Activated CD4-positive, CD25-positive, alpha-beta regulatory T cell (primary cell): ENCODE measurements at regions not wholly inside any gene's neighbourhood (a gene's known extent, or its start where the extent isn't known, plus 50 kb on each side); places are given as distances from the start of the nearest gene placed in this dataset.
"Not testable (repeated sequence)": the region's sequence is repeated elsewhere in the genome, so short reads cannot be mapped to it uniquely, and the experiment has no call there.

ENCODE experiments used
- DNase-seq, 4 experiments: peaks; one replicate each; lab custom pipeline; 2025; lab: John Stamatoyannopoulos, UW

DNA sequence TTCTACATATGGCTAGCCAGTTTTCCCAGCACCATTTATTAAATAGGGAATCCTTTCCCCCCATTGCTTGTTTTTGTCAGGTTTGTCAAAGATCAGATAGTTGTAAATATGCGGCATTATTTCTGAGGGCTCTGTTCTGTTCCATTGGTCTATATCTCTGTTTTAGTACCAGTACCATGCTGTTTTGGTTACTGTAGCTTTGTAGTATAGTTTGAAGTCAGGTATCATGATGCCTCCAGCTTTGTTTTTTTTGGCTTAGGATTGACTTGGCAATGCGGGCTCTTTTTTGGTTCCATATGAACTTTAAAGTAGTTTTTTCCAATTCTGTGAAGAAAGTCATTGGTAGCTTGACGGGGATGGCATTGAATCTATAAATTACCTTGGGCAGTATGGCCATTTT, 60.0 kb upstream of the GPC3 start:
- DNase-seq, result not testable (repeated sequence)

DNA sequence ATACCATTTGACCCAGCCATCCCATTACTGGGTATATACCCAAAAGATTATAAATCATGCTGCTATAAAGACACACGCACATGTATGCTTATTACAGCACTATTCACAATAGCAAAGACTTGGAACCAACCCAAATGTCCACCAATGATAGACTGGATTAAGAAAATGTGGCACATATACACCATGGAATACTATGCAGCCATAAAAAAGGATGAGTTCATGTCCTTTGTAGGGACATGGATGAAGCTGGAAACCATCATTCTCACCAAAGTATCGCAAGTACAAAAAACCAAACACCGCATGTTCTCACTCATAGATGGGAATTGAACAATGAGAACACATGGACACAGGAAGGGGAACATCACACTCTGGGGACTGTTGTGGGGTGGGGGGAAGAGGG, 81.7 kb upstream of the GPC3 start:
- DNase-seq, result not testable (repeated sequence)

DNA sequence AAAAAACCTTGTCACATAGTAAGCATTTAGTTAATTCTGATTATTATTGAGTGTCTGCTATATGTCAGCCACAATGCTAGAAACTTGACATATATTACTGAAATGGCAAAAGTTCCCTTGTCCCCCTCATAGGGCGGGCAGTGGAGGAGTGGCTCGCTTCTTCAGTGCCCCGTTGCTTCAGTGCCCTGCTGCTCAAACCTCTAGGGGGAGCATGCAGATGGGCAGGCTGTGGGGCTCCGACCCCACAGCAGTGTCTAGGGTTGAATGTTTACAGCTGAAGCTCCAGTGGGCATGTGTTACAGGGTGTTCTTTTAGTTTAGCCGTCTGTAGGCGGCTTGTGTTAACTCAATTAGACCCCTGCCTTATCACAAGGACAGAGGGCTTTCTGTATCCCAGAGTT, 86.5 kb upstream of the GPC3 start:
- not testable (repeated sequence) for DNase-seq

DNA sequence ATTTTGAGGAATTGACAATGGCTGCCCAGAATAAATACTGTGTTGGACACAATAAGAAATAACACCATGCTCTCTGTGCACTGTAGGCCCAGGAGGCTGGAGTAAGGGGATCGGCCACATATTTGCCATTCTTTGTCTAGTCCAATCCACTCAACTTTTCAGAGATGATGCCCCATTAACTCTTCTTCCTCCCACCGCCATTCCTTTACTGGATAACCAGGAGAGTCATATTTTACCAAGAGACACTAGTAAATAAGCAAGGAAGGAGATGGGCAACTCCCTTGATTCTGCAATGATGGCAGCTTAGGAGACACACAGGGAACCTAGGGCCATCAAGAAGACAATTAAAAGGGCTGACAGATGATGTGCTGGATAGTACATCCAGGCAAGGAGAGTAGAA, 87.9 kb upstream of the GPC3 start:
- DNase-seq, result no peak

DNA sequence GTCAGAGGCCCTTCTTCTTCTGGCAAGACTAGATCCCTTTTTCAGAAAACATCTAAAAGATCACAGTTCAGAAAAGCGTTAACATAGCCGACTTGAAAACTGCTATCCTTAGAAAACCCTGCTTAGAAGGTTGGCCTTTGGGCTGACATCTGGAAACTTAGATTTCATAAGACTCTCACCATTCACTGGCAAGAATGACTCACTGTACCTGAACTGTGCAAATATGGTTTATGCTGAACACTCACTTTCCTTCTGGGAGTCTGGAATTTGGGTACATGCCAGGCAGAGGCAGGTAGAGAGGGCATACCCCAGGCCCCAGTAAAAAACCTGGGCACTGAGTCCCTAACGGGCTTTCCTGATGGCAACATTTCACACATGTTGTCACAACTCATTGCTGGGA, 88.8 kb upstream of the GPC3 start:
- no peak for DNase-seq

DNA sequence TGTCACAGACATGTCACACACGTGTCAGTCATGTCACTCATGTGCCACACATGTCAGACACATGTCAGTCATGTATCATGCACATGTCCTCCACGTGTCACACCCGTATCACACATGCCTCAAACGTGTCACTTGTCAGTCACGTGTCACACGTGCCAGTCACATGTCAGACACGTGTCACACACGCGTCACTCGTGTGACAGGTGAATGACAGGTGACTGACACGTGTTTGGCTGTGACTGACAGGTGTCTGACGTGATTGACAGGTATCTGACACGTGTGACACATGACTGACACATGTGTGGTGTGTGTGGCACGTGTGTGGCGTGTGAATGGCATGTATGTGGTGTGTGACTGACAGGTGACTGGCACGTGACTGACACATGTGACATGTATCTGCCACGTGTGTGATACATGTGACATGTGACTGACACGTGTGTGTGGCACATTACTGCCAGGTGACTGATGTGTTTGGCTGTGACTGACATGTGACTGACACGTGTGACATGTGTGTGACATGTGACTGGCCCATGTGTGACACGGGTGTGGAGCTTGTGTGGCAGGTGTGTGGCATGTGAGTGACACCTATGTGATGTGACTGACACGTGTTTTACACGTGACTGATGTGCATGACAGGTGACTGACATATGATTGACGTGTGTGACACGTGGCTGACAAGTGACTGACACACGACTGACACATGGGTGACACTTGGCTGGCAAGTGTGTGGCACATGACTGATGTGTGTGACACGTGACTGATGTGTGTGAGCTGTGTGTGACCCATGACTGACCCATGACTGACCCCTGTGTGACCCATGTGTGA, 90.7 kb upstream of the GPC3 start:
- no peak for DNase-seq

DNA sequence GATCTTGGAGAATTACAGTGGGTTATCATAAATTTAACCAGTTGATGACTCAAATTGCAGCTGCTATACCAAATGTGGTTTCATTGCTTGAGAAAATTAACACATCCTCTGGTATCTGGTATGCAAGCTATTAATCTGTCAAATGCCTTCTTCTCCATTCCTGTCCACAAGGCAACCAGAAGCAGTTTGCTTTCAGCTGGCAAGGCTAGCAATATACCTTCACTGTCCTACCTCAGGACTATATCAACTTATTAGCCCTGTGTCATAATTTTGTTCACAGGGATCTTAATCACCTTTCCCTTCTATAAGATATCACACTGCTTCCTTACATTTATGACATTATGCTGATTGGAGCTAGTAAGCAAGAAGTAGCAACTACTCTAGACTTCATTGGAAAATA, 110.0 kb upstream of the GPC3 start:
- no peak for DNase-seq

DNA sequence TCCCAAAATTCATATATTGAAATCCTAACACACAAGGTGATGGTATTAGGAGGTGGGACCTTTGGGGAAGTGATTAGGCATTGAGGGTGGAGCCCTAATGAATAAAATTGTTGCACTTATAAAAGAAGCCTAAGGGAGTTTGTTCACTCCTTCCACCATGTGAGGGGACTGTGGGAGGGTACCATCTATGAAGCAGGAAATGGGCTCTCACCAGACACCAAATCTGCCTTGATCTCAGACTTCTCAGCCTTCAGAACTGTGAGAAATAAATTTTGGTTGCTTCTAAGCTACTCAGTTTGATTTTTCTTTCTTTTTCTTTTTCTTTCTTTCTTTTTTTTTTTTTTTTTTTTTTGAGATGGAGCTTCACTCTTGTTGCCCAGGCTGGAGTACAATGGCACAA, 116.2 kb upstream of the GPC3 start:
- DNase-seq, result no peak

DNA sequence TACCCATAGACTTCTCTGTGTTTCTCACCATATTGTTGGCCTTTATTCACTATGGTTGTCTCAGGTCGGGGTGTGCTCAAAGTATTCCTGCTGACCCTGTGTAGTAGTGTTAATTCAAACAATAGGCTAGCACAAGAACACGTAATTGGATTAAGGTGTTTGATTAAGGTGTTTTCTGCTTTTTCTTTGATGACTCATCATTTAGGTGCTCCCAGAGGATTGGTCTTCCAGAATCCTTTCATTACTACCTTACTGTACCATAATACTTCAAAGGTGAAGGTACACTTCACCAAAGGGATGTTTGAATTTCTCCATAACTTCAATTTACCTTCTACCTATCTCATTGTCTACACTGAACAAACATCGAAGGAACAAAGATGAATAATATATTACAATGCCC, 121.7 kb upstream of the CCDC160 start:
- no peak for DNase-seq

DNA sequence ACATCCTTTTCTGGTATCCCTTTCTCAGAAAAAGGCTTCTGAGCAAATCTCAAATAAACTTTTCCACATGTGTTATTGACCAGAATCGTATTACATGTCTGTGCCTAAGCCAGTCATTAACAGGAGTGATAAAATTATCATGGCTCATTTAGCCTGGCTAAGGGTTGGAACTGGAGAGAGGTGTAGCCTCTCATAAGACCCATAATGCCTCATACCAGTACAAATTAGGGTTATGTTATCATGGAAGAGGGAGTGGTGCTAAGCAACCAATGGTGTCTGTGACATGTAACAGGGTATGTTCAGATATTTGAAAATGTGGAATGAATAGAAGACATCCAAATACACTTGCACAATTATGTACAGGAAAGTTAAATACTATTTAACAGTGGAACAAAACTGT, 99.6 kb upstream of the CCDC160 start:
- no peak for DNase-seq

DNA sequence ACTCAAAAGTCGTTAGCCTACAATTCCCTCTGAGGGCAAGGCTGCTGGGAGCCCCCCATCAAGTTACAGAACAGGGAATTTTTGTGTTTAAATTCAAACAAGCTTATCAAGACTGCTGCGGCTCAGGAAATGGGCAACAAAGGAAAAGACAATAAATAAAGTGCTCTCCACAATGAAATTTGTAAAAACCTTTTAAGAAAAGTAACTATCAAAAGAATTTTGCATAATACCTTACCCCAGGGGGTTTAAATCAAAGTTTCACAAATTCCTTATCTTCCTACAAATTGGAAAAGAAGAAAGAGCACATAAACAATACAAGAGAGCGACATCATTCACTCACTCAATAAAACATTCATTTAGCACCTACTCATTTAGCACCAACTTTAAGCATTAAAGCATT, 97.9 kb upstream of the CCDC160 start:
- DNase-seq, result no peak

DNA sequence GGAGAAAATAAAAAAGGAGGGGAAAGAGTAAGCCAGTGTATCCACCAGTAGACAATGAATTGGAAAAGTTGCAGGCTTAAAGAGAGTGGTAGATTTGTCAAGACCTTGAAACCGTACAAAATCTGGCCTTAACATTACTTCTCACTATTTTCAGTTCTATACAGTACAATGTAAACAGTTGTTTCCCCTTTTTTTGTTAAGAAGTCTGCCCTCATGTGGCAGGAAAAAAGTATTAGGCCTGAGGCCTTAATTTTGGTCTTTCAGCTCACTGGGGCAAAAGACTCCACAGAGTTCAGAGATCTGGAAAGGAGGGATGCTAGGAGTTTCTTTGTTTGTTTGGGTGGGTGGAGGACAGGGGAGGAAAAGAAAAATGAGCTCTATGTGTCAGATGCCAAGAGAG, 92.8 kb upstream of the CCDC160 start:
- no peak for DNase-seq

DNA sequence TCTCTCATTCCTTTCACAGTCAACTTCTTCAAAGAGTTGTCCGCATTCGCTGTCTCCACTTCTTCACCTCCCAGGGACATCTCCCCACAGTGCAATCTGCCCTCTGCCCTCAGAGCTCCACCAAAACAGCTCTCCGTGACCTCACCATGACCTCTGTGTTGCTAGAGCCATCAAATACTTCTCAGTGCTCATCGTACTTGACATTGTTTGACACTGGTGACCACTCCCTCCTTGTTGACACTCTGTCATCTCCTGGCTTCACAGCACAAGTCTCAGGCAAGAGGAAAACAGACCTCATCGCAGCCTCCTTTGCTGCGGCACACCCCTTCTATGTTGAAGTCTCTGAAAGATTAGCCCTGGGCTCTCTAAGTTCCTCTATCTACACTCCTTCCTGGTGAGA, 90.5 kb upstream of the CCDC160 start:
- DNase-seq, result no peak

DNA sequence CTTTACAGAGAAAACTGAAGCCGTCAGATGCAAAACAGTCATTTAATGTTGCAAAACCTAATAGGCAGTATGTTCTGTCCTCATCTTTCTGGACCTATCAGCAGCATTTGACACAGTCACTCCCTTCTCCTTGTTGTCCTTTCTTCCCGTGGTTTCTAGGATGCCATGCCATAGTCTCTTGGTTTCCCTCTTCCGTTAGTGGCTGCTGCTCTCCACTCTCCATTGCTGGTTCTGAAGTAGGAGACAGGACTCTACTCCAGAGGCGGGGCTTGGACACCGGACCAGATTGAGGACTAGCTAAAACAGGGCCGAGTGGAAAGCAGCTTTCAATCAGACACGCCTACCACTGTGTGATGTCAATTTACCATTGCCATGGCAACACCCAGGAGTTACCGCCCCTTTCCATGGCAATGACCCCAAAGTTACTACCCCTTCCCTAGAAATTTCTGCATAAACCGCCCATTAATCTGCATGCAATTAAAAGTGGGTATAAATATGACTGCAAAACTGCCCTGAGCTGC, 88.8 kb upstream of the CCDC160 start:
- no peak for DNase-seq

DNA sequence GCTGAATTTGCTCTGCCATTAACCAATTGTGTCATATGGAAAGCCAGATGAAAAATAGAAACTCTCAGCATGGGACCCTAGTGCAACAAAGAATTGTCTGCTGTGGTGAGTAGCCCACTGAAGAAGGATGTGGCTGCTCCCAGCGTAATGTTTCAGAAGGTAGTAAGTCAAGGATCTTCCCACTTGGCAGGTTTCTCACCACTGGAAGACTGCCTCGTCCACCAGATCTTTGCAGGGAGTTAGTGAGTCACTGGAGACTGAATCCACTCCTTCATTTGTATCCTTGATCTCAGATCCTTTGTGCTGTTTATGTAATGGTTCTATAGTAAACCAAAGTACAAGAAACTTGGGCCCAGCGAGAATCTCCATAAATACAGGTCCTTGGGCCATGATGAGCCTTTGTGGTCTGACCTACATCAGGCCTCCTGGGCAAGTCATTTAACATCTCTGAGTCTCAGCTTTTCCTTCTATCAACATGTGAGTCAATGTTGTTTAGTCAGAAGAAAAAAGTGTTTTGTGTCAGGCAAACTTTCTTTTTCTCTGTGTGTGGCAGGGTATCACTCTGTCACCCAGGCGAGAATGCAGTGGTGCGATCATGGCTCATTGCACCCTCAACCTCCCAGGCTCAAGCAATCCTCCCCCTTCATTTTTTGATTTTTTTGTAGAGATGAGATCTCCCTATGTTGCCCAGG, 78.0 kb upstream of the CCDC160 start:
- no peak for DNase-seq

DNA sequence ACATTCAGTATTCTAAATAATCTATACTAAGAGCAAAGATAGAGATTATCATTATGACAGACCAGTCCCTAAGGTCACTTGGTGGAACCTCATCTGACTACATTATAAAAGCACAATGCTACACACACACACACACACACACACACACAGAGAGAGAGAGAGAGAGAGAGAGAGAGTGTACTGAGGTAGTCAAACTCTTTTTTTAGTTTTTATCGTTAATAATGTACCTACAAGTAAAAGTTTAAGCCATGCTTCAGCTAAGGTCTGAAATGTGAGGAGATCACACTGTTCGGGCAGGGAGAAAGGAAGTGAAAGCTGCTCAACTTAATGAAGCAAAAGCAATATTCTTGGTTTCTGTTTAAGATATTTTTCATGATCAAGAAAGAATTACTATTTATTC, 75.8 kb upstream of the CCDC160 start:
- no peak for DNase-seq

DNA sequence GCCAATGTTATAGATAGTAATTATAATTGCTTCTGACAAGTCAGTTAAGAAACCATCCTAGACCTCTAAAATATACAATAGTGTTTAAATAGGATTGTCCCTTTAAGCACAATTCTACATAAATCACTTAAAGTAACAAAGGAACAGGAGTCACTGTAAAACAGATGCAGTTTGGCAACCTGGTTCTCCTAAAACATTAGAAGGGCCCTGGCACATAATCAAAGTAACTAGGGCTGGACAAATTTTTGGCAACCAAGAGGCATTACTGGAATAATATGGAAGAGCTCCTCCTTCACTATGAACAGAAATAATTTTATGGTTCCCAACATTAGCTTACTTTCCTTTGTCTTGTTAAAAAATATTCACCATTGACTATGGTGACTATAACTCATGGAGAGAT, 75.0 kb upstream of the CCDC160 start:
- no peak for DNase-seq

DNA sequence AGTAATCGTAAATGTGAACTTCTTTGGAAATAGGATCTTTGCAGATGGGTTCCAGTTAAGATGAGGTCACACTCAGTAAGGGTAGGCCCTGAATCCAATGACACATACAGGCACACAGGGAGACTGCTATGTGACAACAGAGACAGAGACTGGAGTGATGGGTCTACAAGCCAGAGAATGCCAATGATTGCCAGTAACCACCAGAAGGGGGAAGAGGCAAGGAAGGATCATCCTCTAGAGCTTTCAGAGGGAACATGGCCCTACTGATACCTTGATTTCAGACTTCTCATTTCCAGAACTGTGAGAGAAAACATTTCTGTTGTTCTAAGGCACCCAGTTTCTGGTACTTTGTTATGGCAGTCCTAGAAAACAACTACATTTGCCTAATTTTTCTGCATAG, 73.1 kb upstream of the CCDC160 start:
- no peak for DNase-seq

DNA sequence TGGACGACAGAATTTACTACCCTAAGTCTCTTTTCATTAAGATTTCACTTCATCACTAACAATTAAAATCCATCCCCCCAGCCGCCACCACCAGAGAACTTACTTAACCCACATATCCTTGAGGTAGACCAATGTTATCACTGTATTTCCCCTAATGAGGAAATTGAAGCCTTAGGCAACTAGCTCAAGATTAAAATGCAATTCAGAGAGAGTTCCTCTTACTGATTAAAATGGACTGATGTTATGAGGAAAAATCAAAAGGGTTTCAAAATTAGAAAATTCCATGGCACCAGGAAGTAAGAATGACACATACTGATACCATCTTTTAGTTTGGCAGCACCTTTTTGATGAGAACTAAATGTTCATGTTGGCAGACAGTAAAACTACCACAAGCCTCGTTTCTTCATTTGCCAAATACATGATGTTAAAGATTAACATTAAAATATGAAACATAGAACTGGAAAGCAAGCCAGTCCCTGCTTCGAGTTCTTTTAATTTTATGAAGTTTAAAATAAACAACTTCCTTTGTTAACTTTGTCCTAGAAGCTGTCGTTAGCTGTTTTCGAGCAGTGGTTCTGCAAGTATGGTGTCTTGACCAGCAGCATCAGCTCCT, 69.3 kb upstream of the CCDC160 start:
- no peak for DNase-seq

DNA sequence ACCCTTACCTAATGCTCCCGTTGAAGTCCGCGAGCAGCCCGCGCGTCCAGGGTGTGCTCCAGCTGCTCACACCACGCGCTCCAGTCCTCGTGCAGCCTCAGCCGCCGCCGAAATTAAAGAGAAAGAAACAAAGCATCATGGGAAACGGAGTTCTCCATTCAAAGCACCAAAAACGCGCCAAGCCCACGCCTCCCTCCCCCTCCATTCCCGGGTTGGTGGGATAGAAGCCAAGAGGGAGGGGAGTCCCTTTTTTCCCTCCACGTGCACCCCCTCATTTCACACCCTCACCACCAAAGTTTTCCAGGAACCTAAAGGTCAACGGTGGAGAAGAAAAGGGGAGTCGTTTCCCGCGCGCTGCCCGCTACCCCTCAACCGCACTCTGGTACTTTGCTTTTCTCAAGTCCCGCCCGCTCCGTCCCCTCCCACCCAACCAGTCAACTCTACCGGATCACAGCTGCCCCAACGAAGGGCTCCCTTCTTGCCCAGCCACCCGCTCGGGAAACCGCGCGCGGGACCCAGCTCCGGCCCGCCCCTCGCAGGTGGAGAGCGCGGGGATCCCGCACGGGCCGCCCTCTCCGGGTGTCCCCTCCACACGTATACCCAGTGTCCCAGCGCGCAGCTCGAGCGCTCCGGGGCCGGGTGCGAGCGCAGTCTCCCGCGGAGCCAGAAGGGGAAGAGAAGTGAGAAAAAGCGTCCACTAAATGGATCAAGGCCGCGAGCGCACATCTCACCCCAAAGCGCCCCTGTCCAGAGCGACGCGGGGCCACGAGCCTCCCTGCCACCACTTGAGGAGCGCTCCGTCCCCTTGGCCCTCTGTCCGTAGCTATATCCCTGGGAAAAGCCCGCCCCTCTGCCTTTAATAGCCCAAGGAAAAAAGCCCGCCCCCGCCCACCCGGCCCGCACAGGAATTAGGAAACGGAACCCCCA, 65.1 kb upstream of the CCDC160 start:
- DNase-seq, result peak in 2 of 4 experiments; percentile 0 to 1

DNA sequence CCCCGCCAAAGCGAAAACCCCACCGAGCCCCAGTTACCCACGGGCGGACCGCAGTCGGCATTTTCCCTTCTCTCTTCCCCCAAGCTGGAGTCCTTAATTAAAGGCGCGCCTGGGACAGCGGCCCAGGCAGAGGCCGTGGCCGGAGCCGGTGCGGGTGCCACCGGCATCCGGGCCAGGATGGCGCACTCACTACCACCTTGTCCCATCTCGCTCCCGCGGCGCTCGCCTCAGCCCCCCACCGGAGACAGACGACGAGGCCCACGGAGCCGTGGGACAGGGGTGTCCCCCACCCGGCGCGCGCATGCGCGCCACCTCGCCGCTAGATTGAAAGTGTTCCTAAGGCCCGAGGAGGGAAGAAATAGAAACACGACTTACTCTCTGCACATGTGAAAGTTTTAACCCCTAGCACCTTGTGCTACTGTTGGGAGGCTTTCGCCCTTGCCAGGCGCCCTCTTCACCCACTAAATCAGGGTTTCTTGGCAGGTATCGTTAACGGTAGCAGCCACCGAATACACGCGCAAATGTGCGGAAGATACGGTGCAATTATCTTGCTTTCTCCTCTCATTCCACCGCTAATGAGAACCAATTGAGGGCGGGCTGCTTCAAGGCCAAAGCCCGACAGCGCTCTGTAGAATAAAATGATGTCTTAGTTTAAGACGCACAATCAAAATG, 64.3 kb upstream of the CCDC160 start:
- no peak for DNase-seq
